Activated T-cell treated with anti-CD3 and anti-CD28 coated beads, Interleukin-2, amount 50 U/mL, for 48 hours (primary cell): ENCODE measurements at regions not wholly inside any gene's neighbourhood (a gene's known extent, or its start where the extent isn't known, plus 50 kb on each side); places are given as distances from the start of the nearest gene placed in this dataset.
"Not testable (repeated sequence)": the region's sequence is repeated elsewhere in the genome, so short reads cannot be mapped to it uniquely, and the experiment has no call there.

Experiments
- DNase-seq, 2 experiments: peaks; one replicate each; pipeline ENCODE4 v3.0.0-alpha.2; 2020

GRCh38 chr4:32672359-32672758, 1952.2 kb downstream of the PCDH7 start:
- no peak for DNase-seq

GRCh38 chr4:32680946-32681345, 1960.8 kb downstream of the PCDH7 start:
- DNase-seq, result no peak

- no peak for DNase-seq
Measured at GRCh38 chr4:32684160-32684559, 1964.0 kb downstream of the PCDH7 start.

DNA sequence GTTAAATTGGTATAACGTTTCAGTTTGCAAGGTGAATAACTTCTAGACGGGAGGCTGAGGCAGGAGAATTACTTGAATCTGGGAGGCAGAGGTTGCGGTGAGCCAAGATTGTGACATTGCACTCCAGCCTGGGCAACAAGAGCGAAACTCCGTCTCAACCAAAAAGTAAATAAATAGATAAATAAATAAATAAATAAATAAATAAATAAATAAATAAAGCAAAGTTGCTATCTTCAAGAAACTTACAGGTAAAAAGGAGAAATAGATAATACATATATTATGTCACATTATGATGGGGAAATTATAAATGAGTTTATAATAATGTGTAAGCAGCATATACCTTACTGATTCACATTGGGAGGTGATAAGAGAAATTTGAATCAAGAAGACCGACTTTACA, 1966.0 kb downstream of the PCDH7 start:
- DNase-seq, result no peak

- DNase-seq, result no peak
Measured at GRCh38 chr4:32689518-32689917, 1969.3 kb downstream of the PCDH7 start.

GRCh38 chr4:32697281-32697814, 1977.2 kb downstream of the PCDH7 start:
- no peak for DNase-seq

- no peak for DNase-seq
Measured at GRCh38 chr4:32700838-32701237, 1980.7 kb downstream of the PCDH7 start.

- no peak for DNase-seq
Measured at GRCh38 chr4:32706893-32707292, 1986.7 kb downstream of the PCDH7 start.

- DNase-seq, result not testable (repeated sequence)
Measured at GRCh38 chr4:32716090-32716620, 1996.0 kb downstream of the PCDH7 start.

DNA sequence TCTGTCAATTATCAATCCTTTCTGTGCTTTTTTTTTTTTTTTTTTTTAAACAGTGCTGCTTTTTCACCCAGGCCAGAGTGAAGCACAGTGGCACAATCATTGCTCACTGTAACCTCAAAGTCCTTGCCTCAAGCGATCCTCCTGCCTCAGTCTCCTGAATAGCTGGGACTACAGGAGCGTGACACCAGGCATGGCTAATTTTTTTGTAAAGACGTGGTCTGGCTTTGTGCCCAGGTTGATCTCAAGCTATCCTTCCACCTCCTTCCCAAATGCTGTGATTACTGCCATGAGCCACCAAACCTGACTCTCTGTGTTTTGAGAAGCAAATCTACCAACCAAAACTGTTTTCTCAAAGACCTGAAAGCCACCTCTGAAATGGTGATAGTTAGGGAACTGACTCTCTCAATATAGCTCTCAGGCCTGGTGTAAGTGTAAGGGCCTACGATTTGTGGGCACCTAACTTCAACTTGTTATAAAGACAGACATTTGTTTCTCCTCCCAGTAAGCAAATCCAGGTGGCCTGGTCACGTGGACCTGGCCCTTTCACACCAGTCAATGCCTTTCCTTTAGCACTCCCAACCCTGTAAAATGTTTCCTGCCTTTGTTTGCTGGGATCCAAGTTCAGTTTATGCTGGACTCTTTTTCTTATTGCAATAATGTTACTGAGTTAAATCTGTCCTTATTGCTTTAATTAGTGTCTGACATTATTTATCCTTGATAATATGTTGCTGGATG, 2015.9 kb downstream of the PCDH7 start:
- no peak for DNase-seq

GRCh38 chr4:32744211-32744610, 2024.0 kb downstream of the PCDH7 start:
- DNase-seq, result no peak

DNA sequence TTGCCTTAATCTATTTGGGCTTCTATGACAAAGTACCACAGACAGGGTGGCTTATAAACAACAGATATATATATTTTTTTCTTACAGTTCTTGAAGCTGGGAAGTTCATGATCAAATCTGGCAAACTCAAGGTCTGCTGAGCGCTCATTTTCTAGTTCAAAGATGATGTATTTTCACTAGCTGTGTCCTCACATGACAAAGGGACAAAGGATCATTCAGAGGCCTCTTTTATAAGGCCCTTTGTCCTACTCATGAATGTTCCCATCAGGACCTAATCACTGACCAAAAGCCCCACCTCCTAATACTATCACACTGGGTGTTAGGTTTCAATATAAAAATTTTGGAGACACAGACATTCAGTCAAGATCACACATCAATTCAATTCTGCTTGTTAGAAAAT, 2025.2 kb downstream of the PCDH7 start:
- DNase-seq, result no peak

GRCh38 chr4:32748061-32748460, 2027.9 kb downstream of the PCDH7 start:
- no peak for DNase-seq

GRCh38 chr4:32748498-32748897, 2028.3 kb downstream of the PCDH7 start:
- DNase-seq, result no peak

GRCh38 chr4:32752962-32753361, 2032.8 kb downstream of the PCDH7 start:
- DNase-seq, result no peak

GRCh38 chr4:32768664-32769389, 2048.7 kb downstream of the PCDH7 start:
- no peak for DNase-seq

DNA sequence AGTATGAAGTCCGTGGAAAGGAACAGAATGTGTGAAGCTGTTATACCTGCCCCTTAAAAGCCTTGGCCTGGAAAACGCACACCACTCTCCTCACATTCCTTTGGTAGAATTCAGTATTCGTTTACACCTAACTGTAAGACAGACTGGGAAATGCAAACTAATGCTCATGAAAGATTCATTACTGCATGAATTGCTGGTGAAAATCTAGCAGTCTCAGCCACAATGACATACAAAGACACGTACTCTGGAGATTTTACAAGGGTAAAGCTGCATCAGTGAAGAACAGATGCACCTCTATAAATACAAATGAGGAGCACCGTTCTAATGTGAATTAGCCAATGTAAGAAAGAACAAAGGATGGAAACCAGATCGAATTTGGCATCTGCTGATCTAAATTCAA, 2051.3 kb downstream of the PCDH7 start:
- no peak for DNase-seq

GRCh38 chr4:32775049-32775448, 2054.9 kb downstream of the PCDH7 start:
- no peak for DNase-seq

DNA sequence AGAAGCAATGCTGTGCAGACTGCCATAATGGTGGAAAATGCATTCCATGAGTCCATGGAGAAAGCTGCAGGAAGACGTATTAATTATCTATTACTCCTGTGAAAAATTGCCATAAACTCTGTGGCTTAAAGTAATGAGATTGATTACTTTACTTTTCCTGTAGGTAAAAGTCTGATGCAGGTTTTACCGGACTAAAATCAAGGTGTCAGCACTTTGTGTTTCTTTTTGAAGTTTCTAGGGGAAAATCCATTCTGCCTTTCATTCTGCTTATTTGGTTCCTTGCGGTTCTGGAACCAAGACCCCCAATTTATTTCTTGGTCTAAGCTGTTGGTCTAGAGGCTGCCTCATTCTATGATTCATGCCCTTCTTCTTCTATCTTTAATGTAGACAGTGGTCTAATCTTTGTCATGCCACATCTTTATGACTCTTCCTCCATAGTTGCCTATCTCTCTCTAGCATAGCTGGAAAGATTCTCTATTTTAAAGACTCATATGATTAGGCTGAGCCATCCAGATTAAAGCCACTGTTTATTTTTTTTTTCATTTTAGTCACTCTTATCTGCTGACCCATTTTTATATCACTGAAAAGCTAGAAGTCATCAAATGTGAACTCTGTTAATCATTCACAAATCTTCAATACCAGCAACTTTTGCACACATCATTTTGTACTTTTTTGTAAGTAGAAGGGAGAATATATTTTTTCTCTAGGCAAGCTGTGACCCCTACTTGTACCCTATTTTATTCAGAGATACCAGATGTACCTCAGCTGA, 2056.4 kb downstream of the PCDH7 start:
- DNase-seq, result no peak

DNA sequence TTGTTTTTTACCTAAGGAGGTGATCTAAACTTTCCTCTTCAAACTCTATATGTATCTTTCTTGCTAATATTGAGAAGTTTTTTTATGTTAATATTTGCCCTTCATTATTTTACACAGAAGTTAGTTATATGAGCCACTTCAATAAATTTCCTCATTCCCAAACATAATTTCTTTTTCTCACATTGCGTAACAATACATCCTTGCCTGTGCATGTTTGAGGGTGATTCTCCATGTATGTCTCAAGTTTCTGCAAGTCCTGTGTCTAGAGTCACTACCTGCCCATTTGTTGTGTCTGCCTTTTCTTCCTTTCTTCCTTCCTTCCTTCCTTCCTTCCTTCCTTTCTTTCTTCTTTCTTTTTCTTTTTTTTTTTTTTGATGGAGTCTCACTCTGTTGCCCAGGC, 2057.9 kb downstream of the PCDH7 start:
- DNase-seq, result no peak

DNA sequence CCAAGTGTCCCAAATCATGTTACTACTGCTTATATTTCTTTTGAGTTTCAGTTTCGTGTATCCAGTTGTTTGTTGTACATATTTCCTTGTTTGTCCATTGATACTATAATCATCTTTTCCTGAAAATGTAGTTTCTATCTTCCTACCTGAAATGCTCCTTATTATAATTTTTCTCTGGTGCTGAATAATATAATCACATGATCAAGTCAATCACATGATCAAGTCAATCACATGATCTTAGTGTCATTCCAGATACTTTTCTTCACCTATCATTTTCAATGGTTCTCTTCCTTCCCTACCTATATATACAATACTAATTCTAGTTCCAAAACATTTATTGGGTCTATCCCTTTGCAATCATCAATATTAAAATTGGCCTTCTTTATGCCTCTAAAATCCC, 2058.8 kb downstream of the PCDH7 start:
- no peak for DNase-seq

DNA sequence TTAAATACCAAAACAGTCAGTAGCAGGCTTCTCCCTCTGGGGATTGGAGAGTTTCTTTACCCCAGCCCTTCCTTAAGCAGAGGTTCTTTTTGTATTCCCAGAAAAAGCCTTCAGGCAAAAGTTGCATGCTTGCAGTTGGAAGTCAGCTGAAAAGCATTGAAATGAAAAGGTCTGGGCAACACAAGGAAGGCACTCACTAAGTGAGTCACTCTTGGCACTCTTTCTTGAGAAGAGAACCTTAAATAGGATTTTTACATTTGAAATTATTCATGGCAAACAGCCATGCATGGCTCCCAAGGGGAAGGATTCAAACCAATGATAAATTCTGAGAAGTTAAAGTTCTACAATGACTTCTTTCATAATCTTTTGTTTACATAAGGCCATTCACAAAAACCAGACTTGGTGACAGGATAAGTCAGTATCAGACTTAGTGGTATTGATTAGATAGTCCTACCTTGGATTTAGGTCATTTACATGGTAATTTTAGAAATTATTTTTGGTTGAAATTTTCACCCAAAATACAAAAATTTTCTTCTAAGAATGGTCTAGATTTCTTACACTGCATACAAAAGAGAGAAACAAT, 2068.9 kb downstream of the PCDH7 start:
- no peak for DNase-seq

DNA sequence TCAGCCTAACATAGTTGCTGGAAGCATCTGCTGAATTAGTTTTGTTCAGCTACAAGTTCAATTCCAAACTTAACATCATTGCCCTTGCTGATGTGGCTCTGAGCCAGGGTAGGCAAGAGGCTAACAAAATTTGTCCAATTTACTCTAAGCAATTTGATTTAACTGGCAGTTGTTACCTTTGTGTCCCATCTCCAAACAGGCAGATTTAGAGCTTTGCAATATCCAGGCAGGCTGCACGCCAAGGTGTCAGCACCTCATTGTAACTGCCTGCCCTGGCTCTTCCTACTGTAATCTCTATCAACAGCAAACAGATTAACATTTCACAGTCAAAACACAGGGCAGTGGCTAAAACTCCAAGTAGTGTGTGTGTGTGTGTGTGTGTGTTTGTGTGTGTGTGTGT, 2070.6 kb downstream of the PCDH7 start:
- no peak for DNase-seq
